Lower leg skin (tissue), 4 donors: ENCODE measurements at regions not wholly inside any gene's neighbourhood (a gene's known extent, or its start where the extent isn't known, plus 50 kb on each side); places are given as distances from the start of the nearest gene placed in this dataset.

Experiments
- DNase-seq, 2 donors: peaks; one replicate each; pipeline ENCODE4 v3.0.0-alpha.2; 2019; ENCODE audit warnings: low spot score in 2 of 2
- H3K4me3 ChIP-seq: fragments of 200-600 bp; sonication (generic); 2 replicates; pipeline ENCODE4 v1.5.1; 2017; ENCODE audit warnings: mild to moderate bottlenecking, low read depth; ENCODE audit not compliant: poor library complexity, severe bottlenecking
- POLR2A ChIP-seq, 2 donors: fragments of 450-650 bp; IDR thresholded peaks; one replicate each; pipeline ENCODE4 v1.6.1; 2016 to 2017; ENCODE audit warnings: antibody characterized with exemption in 2 of 2, mild to moderate bottlenecking in 1 of 2, moderate library complexity in 1 of 2
- WGBS, 2 donors: methylation state at CpG; one replicate each; pipeline ENCODE4 v1.1.5; 2018; 5-methylcytosine and 5-hydroxymethylcytosine counted together
- intact Hi-C: fragments of 100-400 bp; cut with DNase I; formaldehyde crosslinking; loops from one replicate; pipeline ENCODE4 v1.15.0; 2023; ENCODE audit warnings: low total_unique reads
- TF ChIP-seq, protein P1 (sequence below), 3 donors: fragments of 450-650 bp; IDR thresholded peaks; one replicate each; pipeline ENCODE4 v1.5.1; 2016; ENCODE audit warnings: antibody characterized with exemption in 3 of 3, mild to moderate bottlenecking in 3 of 3, moderate library complexity in 2 of 3

DNA sequence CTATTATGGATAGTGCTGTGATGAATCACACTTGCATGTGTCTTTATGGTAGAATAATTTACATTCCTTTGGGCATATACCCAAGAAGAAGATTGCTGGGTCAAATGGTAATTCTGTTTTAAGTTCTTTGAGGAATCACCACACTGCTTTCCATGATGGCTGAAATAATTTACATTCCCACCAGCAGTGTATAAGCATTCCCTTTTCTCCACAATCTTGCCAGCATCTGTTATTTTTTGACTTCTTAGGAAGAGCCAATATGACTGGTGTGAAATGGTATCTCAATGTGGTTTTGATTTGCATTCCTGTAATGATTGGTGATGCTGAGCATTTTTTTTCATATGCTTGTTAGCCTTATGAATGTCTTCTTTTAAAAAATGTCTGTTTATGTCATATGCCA is 1120.2 kb downstream of the ARAP2 start:
- no peak overlapping the region for H3K4me3 ChIP-seq
- TF ChIP-seq, protein P1, sequence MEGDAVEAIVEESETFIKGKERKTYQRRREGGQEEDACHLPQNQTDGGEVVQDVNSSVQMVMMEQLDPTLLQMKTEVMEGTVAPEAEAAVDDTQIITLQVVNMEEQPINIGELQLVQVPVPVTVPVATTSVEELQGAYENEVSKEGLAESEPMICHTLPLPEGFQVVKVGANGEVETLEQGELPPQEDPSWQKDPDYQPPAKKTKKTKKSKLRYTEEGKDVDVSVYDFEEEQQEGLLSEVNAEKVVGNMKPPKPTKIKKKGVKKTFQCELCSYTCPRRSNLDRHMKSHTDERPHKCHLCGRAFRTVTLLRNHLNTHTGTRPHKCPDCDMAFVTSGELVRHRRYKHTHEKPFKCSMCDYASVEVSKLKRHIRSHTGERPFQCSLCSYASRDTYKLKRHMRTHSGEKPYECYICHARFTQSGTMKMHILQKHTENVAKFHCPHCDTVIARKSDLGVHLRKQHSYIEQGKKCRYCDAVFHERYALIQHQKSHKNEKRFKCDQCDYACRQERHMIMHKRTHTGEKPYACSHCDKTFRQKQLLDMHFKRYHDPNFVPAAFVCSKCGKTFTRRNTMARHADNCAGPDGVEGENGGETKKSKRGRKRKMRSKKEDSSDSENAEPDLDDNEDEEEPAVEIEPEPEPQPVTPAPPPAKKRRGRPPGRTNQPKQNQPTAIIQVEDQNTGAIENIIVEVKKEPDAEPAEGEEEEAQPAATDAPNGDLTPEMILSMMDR (IDR thresholded peaks at IDR 0.05) = no peak
- TF ChIP-seq POLR2A (IDR thresholded peaks at IDR 0.05) = no peak
- intact Hi-C loops = no loop called here
- DNase-seq = no peak

DNA sequence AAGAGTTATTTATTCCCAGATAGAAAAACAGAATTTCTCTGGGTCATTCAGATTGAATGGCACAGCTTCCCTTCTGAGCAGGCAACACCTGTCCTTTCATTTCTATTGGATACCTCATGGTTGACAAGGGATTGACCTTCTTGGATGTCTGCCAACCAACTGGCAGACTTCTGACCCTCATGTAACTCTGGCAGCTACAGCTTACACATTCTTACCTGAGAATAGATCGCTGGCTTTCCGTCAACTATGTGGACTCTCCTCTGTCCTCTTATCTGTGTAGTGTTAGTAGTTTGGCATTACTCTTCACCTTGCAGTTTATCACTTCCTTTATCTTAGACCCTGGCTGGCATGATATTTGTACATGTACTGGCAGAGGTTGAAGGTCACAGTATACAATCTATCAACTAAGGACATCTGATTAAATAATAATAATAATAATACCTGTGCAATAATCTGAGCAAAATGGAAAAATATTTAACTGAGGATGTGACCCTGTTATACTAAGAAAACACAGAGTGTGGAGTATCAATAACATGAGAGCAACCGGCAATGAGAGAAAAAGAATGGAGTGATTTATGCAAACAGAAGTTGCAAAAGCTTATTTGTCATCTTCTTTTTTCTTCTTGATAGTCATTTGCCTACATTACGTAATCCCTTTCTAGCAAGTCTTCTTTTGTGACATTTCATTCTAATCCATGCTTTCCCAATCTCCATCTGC is 1118.2 kb downstream of the ARAP2 start:
- H3K4me3 ChIP-seq = no peak overlapping the region
- intact Hi-C loops = no loop called here
- TF ChIP-seq, protein P1 (IDR thresholded peaks at IDR 0.05) = no peak
- TF ChIP-seq POLR2A (IDR thresholded peaks at IDR 0.05) = no peak
- no peak for DNase-seq
- 63 to 75% methylated on average over 4 of the region's 4 CpGs for WGBS, 2 donors

GRCh38 chr4:35138449-35138848 is 1105.9 kb downstream of the ARAP2 start:
- no peak for TF ChIP-seq POLR2A (IDR thresholded peaks at IDR 0.05)
- TF ChIP-seq, protein P1 (IDR thresholded peaks at IDR 0.05) = no peak
- no peak overlapping the region for H3K4me3 ChIP-seq
- no peak for DNase-seq
- WGBS, 2 donors = 68 to 75% methylated on average over 2 of the region's 2 CpGs
- intact Hi-C loops = no loop called here

GRCh38 chr4:35147761-35148160 is 1096.6 kb downstream of the ARAP2 start:
- intact Hi-C loops = no loop called here
- no peak for TF ChIP-seq POLR2A (IDR thresholded peaks at IDR 0.05)
- TF ChIP-seq, protein P1 (IDR thresholded peaks at IDR 0.05) = no peak
- no peak overlapping the region for H3K4me3 ChIP-seq
- no peak for DNase-seq
- WGBS, 2 donors = 89 to 91% methylated on average over 1 of the region's 1 CpG

DNA sequence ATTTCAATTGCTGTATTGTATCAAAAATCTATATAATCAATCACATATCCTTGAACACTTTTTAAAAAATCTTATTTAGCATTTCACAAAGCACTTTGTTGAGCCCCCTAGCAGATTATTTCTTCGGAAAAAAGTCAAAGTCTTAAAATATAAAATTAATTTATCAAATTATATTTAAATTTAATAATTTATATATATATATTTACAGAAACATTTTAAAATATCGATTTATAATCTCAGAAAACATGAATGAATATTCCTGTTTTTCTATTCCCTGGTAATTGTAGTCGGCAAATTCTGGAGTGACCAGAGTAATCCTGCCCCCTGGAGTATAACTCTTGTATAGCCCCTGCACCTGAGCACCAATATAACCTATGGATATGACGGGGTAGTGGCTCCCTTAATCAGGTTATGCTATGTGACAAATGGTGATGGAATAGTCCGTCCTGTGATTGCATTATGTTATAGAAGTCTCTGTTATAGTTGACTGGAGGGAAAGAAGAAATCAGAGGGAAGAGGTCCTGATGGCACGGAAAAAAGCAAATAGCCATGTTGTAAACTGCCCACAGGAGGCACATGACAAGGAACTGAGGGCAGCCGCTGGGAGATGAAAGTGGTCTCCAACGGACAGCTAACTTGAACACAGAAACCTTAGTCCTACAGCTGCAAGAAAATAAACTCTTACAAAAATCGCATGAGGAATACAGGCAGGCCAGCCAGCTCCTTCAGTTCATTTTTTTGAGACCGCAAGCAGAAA is 1092.3 kb downstream of the ARAP2 start:
- 77 to 85% methylated on average over 10 of the region's 10 CpGs for WGBS, 2 donors
- TF ChIP-seq, protein P1 (IDR thresholded peaks at IDR 0.05) = no peak
- no peak for TF ChIP-seq POLR2A (IDR thresholded peaks at IDR 0.05)
- DNase-seq = no peak

More for the DNA sequence above, 1092.3 kb downstream of the ARAP2 start:
- H3K4me3 ChIP-seq = no peak overlapping the region
- intact Hi-C loops = no loop called here
